Loucy (cell line): ENCODE measurements at regions not wholly inside any gene's neighbourhood (a gene's known extent, or its start where the extent isn't known, plus 50 kb on each side); places are given as distances from the start of the nearest gene placed in this dataset.

Experiments used
- EZH2phosphoT487 ChIP-seq: fragments of 200-600 bp; IDR thresholded peaks from 2 replicates; pipeline ENCODE4 v1.6.1; 2018; ENCODE audit warnings: antibody characterized with exemption, mild to moderate bottlenecking, moderate library complexity, borderline replicate concordance
- TF ChIP-seq, protein P1 (sequence below): fragments of 200-600 bp; sonication (generic); conservative IDR thresholded peaks from 2 replicates; pipeline ENCODE4 v1.5.1; 2014; ENCODE audit warnings: mild to moderate bottlenecking, antibody characterized with exemption, low read length

DNA sequence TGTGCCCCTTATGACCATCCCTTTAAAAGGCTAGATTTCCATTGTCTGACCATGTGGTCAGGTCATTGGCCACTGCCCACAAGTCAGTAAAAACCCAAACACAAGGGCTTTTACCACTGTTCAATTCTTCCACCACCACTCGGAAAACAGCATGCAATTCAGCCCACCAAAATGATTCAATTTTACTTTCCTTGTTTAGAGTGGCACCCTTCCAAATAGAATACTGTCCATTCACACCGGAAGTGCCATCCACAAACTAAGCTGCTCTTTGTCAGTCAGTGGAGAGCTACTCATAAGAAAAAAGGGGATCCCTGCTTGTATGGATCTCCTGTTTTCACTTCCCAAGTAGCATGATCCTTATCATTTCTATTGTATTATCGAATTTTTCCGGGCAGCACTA lies 350.7 kb upstream of the MBL2 start:
- no peak for TF ChIP-seq EZH2phosphoT487
- TF ChIP-seq, protein P1, sequence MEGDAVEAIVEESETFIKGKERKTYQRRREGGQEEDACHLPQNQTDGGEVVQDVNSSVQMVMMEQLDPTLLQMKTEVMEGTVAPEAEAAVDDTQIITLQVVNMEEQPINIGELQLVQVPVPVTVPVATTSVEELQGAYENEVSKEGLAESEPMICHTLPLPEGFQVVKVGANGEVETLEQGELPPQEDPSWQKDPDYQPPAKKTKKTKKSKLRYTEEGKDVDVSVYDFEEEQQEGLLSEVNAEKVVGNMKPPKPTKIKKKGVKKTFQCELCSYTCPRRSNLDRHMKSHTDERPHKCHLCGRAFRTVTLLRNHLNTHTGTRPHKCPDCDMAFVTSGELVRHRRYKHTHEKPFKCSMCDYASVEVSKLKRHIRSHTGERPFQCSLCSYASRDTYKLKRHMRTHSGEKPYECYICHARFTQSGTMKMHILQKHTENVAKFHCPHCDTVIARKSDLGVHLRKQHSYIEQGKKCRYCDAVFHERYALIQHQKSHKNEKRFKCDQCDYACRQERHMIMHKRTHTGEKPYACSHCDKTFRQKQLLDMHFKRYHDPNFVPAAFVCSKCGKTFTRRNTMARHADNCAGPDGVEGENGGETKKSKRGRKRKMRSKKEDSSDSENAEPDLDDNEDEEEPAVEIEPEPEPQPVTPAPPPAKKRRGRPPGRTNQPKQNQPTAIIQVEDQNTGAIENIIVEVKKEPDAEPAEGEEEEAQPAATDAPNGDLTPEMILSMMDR, result no peak
